ENCODE measurements at regions not wholly inside any gene's neighbourhood (a gene's known extent, or its start where the extent isn't known, plus 50 kb on each side); places are given as distances from the start of the nearest gene placed in this dataset.

DNA sequence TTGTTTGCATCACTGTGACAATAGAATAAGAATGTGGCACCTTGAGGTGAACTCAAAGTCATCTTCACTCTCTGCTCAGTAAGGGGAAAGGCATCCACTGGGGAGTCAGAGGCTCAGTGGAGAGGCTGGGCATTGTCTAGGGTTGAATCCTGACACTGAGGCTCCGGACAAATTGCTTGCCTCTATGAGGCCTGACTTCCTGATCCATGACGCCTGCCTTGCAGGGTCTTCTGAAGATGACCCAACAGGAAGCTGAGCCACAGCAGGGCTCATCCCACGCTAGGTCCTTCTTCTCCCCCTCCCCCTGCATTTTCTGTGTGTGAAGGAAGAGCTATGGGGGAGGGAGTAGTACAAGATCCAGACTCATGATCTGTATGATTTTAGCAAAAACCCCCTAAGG, 265.1 kb downstream of the SH3BP4 start (continued):
- TF ChIP-seq, protein P1, sequence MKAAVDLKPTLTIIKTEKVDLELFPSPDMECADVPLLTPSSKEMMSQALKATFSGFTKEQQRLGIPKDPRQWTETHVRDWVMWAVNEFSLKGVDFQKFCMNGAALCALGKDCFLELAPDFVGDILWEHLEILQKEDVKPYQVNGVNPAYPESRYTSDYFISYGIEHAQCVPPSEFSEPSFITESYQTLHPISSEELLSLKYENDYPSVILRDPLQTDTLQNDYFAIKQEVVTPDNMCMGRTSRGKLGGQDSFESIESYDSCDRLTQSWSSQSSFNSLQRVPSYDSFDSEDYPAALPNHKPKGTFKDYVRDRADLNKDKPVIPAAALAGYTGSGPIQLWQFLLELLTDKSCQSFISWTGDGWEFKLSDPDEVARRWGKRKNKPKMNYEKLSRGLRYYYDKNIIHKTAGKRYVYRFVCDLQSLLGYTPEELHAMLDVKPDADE (IDR thresholded peaks at IDR 0.05) = no peak
- TF ChIP-seq NANOG (IDR thresholded peaks at IDR 0.05; ENCODE audit: borderline replicate concordance) (no peak), STAT1 (IDR thresholded peaks at IDR 0.05; ENCODE audit: unreplicated experiment) (no peak), ZNF331 (CRISPR knock-in tag; IDR thresholded peaks at IDR 0.05; ENCODE audit: low read depth) (no peak), JUNB (IDR thresholded peaks at IDR 0.05; ENCODE audit: unreplicated experiment) (no peak), CREB1 (CRISPR knock-in tag; IDR thresholded peaks at IDR 0.05; ENCODE audit: low read depth) (no peak)
- TF ChIP-seq, protein P2, sequence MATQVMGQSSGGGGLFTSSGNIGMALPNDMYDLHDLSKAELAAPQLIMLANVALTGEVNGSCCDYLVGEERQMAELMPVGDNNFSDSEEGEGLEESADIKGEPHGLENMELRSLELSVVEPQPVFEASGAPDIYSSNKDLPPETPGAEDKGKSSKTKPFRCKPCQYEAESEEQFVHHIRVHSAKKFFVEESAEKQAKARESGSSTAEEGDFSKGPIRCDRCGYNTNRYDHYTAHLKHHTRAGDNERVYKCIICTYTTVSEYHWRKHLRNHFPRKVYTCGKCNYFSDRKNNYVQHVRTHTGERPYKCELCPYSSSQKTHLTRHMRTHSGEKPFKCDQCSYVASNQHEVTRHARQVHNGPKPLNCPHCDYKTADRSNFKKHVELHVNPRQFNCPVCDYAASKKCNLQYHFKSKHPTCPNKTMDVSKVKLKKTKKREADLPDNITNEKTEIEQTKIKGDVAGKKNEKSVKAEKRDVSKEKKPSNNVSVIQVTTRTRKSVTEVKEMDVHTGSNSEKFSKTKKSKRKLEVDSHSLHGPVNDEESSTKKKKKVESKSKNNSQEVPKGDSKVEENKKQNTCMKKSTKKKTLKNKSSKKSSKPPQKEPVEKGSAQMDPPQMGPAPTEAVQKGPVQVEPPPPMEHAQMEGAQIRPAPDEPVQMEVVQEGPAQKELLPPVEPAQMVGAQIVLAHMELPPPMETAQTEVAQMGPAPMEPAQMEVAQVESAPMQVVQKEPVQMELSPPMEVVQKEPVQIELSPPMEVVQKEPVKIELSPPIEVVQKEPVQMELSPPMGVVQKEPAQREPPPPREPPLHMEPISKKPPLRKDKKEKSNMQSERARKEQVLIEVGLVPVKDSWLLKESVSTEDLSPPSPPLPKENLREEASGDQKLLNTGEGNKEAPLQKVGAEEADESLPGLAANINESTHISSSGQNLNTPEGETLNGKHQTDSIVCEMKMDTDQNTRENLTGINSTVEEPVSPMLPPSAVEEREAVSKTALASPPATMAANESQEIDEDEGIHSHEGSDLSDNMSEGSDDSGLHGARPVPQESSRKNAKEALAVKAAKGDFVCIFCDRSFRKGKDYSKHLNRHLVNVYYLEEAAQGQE (IDR thresholded peaks at IDR 0.05; ENCODE audit: unreplicated experiment) = no peak

DNA sequence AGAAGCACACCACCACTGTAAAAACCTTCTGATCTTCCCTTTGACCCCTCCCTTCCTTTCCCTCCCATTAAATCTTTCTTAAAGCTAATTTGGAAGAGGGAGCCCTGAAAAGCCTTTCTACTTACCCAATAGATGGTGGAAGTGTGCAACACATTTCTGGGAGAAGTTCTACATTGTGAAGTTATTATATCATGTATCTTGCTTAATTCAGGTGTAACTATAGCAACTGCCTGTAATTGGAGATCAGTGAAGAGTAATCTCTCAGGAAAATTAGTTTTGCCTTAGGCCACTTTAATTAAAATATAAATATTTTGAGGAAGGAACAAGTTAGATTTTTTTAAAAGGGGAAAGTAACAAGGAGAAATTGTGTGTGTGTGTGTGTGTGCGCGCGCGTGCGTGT, 266.0 kb downstream of the SH3BP4 start:
- Mint-ChIP-seq H3K9me3 (no peaks in the 10 kb centered on the region), H3K36me3 (ENCODE audit: low read depth) (no peaks in the 10 kb centered on the region), H3K27ac (no peak overlapping the region), H3K27me3 (ENCODE audit: insufficient read depth, low read depth, poor library complexity) (peaks cover 6% of the 10 kb centered on the region), H3K4me1 (peaks cover 10% of the 10 kb centered on the region), H3K4me3 (no peak overlapping the region)
- no peaks in the 10 kb centered on the region for H3F3A ChIP-seq (replicated peaks; ENCODE audit: low read depth)
- no peak overlapping the region for H3K27ac ChIP-seq (ENCODE audit: low read depth)
- H3K27me3 ChIP-seq (ENCODE audit: insufficient read depth) = no peaks in the 10 kb centered on the region
- no peak overlapping the region for H3K4me3 ChIP-seq
- no peak for DNase-seq (ENCODE audit: low spot score)
- H3K9me2 ChIP-seq (ENCODE audit: insufficient read depth) = no peaks in the 10 kb centered on the region
- ATAC-seq = no peak
- H3K36me3 ChIP-seq (ENCODE audit: insufficient read depth) = no peaks in the 10 kb centered on the region
- H3K4me1 ChIP-seq (ENCODE audit: insufficient read depth) = peaks cover 4% of the 10 kb centered on the region
- no peaks in the 10 kb centered on the region for H4K20me1 ChIP-seq (replicated peaks; ENCODE audit: insufficient read depth)
- no peaks in the 10 kb centered on the region for H3K79me2 ChIP-seq (replicated peaks; ENCODE audit: insufficient read depth)
- no peak overlapping the region for H3K4me2 ChIP-seq
- no peak overlapping the region for H2AFZ ChIP-seq
- TF ChIP-seq EZH2phosphoT487 (IDR thresholded peaks at IDR 0.05; ENCODE audit: unreplicated experiment) (no peak), NANOG (IDR thresholded peaks at IDR 0.05; ENCODE audit: borderline replicate concordance) (no peak), POLR2AphosphoS5 (IDR thresholded peaks at IDR 0.05; ENCODE audit: low read depth) (no peak), ZNF114 (CRISPR knock-in tag; IDR thresholded peaks at IDR 0.05) (no peak), CREB1 (CRISPR knock-in tag; IDR thresholded peaks at IDR 0.05; ENCODE audit: low read depth) (no peak), JUNB (IDR thresholded peaks at IDR 0.05; ENCODE audit: unreplicated experiment) (no peak), STAT1 (IDR thresholded peaks at IDR 0.05; ENCODE audit: unreplicated experiment) (no peak), EZH2 (IDR thresholded peaks at IDR 0.05; ENCODE audit: low read depth, unreplicated experiment) (no peak), ZNF331 (CRISPR knock-in tag; IDR thresholded peaks at IDR 0.05; ENCODE audit: low read depth) (no peak)
- TF ChIP-seq, protein P1 (IDR thresholded peaks at IDR 0.05) = no peak
- TF ChIP-seq, protein P2 (IDR thresholded peaks at IDR 0.05; ENCODE audit: unreplicated experiment) = no peak
- TF ChIP-seq, protein P3, sequence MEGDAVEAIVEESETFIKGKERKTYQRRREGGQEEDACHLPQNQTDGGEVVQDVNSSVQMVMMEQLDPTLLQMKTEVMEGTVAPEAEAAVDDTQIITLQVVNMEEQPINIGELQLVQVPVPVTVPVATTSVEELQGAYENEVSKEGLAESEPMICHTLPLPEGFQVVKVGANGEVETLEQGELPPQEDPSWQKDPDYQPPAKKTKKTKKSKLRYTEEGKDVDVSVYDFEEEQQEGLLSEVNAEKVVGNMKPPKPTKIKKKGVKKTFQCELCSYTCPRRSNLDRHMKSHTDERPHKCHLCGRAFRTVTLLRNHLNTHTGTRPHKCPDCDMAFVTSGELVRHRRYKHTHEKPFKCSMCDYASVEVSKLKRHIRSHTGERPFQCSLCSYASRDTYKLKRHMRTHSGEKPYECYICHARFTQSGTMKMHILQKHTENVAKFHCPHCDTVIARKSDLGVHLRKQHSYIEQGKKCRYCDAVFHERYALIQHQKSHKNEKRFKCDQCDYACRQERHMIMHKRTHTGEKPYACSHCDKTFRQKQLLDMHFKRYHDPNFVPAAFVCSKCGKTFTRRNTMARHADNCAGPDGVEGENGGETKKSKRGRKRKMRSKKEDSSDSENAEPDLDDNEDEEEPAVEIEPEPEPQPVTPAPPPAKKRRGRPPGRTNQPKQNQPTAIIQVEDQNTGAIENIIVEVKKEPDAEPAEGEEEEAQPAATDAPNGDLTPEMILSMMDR (conservative IDR thresholded peaks at IDR 0.05; ENCODE audit: low read depth in 2 of 2) = no peak

All from GM23338 (cell line).